Neural cell (in vitro differentiated cells): ENCODE measurements at regions not wholly inside any gene's neighbourhood (a gene's known extent, or its start where the extent isn't known, plus 50 kb on each side); places are given as distances from the start of the nearest gene placed in this dataset.

Source experiments
- H2AFZ ChIP-seq: fragments of 200-600, 300-800 bp; sonication (generic), shearing (Covaris generic); 2 replicates; pipeline ENCODE4 v1.6.0; 2014; ENCODE audit warnings: low read depth, mild to moderate bottlenecking, antibody characterized with exemption, low read length, moderate library complexity
- H3F3A ChIP-seq: fragments of 200-600 bp; shearing (Covaris generic); 2 replicates; pipeline ENCODE4 v1.6.1; 2016; ENCODE audit warnings: mild to moderate bottlenecking, moderate library complexity, mixed read lengths, antibody characterized with exemption, low read length; ENCODE audit not compliant: insufficient read depth, poor library complexity, severe bottlenecking
- H3K27ac ChIP-seq: fragments of 200-600, 300-800 bp; sonication (generic), shearing (Covaris generic); 2 replicates; pipeline ENCODE4 v1.5.1; 2014; ENCODE audit warnings: mild to moderate bottlenecking, low read length, moderate library complexity
- H3K27me3 ChIP-seq: fragments of 300-800, 200-600 bp; sonication (generic), shearing (Covaris generic); 2 replicates; pipeline ENCODE4 v1.6.0; 2014; ENCODE audit warnings: mild to moderate bottlenecking, low read depth, low read length, moderate library complexity; ENCODE audit not compliant: insufficient read depth
- H3K36me3 ChIP-seq: fragments of 300-800, 200-600 bp; sonication (generic), shearing (Covaris generic); 2 replicates; pipeline ENCODE4 v1.5.1; 2014; ENCODE audit warnings: mild to moderate bottlenecking, antibody characterized with exemption, low read length, moderate library complexity; ENCODE audit not compliant: insufficient read depth
- H3K4me2 ChIP-seq: fragments of 300-800, 200-600 bp; sonication (generic), shearing (Covaris generic); 2 replicates; pipeline ENCODE4 v1.6.0; 2014; ENCODE audit warnings: mild to moderate bottlenecking, low read length
- H3K4me3 ChIP-seq: fragments of 300-800, 200-600 bp; sonication (generic), shearing (Covaris generic); 2 replicates; pipeline ENCODE4 v1.5.1; 2014; ENCODE audit warnings: mild to moderate bottlenecking, low read length, moderate library complexity
- H3K79me2 ChIP-seq: fragments of 200-600 bp; shearing (Covaris generic); replicated peaks from 2 replicates; pipeline ENCODE4 v1.6.0; 2014; ENCODE audit warnings: mild to moderate bottlenecking, low read length, moderate library complexity; ENCODE audit not compliant: insufficient read depth
- H3K9ac ChIP-seq: fragments of 300-800, 200-600 bp; sonication (generic), shearing (Covaris generic); 2 replicates; pipeline ENCODE4 v1.6.1; 2016; ENCODE audit warnings: mild to moderate bottlenecking, low read length, mixed read lengths
- H3K9me2 ChIP-seq: fragments of 200-600 bp; shearing (Covaris generic); 2 replicates; pipeline ENCODE4 v1.6.1; 2016; ENCODE audit warnings: mild to moderate bottlenecking, low read length, mixed read lengths; ENCODE audit not compliant: insufficient read depth
- H3K9me3 ChIP-seq: fragments of 200-600, 300-800 bp; sonication (generic), shearing (Covaris generic); 2 replicates; pipeline ENCODE4 v1.6.1; 2016; ENCODE audit warnings: mild to moderate bottlenecking, mixed run types, low read length, moderate library complexity, mixed read lengths
- H4K20me1 ChIP-seq: fragments of 200-600 bp; shearing (Covaris generic); 2 replicates; pipeline ENCODE4 v1.6.1; 2016; ENCODE audit warnings: mild to moderate bottlenecking, mixed run types; ENCODE audit not compliant: insufficient read depth
- EP300 ChIP-seq: fragments of 450-650 bp; conservative IDR thresholded peaks from 2 replicates; pipeline ENCODE4 v1.6.1; 2014; ENCODE audit warnings: antibody characterized with exemption, mild to moderate bottlenecking, moderate library complexity; ENCODE audit not compliant: poor library complexity, severe bottlenecking
- EZH2 ChIP-seq: fragments of 200-600, 300-800 bp; shearing (Covaris generic), sonication (generic); IDR thresholded peaks from 2 replicates; pipeline ENCODE4 v1.6.1; 2014; ENCODE audit warnings: antibody characterized with exemption, low read length, borderline replicate concordance, mild to moderate bottlenecking; ENCODE audit not compliant: insufficient read depth, poor library complexity, severe bottlenecking
- MXI1 ChIP-seq: fragments of 450-650 bp; conservative IDR thresholded peaks from 2 replicates; pipeline ENCODE4 v1.6.1; 2014; ENCODE audit warnings: antibody characterized with exemption, mild to moderate bottlenecking; ENCODE audit not compliant: poor library complexity, severe bottlenecking
- POLR2AphosphoS5 ChIP-seq: IDR thresholded peaks from 2 replicates; pipeline ENCODE4 v1.6.1; 2012
- RAD21 ChIP-seq: fragments of 450-650 bp; conservative IDR thresholded peaks from 2 replicates; pipeline ENCODE4 v1.6.1; 2014; ENCODE audit warnings: antibody characterized with exemption, mild to moderate bottlenecking, moderate library complexity
- SMC3 ChIP-seq: fragments of 450-650 bp; conservative IDR thresholded peaks from 2 replicates; pipeline ENCODE4 v1.6.1; 2014; ENCODE audit warnings: antibody characterized with exemption, mild to moderate bottlenecking, moderate library complexity; ENCODE audit not compliant: poor library complexity
- TAF1 ChIP-seq: IDR thresholded peaks from 2 replicates; pipeline ENCODE4 v1.6.1; 2012; ENCODE audit warnings: low read depth
- TF ChIP-seq, protein P1 (sequence below): fragments of 450-650 bp; IDR thresholded peaks from 2 replicates; pipeline ENCODE4 v1.5.1; 2014; ENCODE audit warnings: antibody characterized with exemption, mild to moderate bottlenecking, moderate library complexity; ENCODE audit not compliant: poor library complexity, severe bottlenecking
- TF ChIP-seq, protein P2 (sequence below): IDR thresholded peaks from 2 replicates; pipeline ENCODE4 v1.6.1; 2012; ENCODE audit warnings: borderline replicate concordance

DNA sequence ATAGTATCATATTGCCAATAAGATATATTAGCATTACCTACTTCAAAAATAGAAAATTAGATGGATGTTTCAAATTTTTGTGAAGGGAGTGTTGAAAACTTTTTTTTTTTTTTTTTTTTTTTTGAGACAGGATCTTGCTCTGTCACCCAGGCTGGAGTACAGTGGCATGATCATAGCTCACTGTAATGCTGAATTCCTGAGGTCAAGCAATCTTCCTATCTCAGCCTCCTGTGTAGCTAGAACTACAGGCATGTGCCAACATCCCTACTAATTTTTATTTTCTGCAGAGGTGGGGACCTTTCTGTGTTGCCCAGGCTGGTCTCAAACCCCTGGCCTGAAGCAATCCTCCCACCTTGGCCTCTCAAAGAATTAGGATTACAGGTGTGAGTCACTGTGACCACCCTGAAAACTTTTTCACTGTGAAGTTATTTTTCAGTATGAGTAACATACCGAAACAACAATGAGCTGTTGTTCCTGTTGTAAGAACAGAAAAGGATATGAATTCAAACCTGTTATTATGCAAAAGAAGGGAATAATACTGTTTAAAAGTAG is 266.9 kb downstream of the NEBL start:
- Histone ChIP-seq H3K27me3 (no peaks in the 10 kb centered on the region), H3K4me3 (no peak overlapping the region), H3K9me3 (no peaks in the 10 kb centered on the region), H3K36me3 (no peaks in the 10 kb centered on the region), H3K9me2 (no peaks in the 10 kb centered on the region), H3K79me2 (no peaks in the 10 kb centered on the region), H2AFZ (no peak overlapping the region), H3K9ac (no peak overlapping the region), H3F3A (no peaks in the 10 kb centered on the region), H4K20me1 (no peaks in the 10 kb centered on the region), H3K4me2 (no peak overlapping the region), H3K27ac (no peak overlapping the region)
- no peak for TF ChIP-seq MXI1
- TF ChIP-seq, protein P1, sequence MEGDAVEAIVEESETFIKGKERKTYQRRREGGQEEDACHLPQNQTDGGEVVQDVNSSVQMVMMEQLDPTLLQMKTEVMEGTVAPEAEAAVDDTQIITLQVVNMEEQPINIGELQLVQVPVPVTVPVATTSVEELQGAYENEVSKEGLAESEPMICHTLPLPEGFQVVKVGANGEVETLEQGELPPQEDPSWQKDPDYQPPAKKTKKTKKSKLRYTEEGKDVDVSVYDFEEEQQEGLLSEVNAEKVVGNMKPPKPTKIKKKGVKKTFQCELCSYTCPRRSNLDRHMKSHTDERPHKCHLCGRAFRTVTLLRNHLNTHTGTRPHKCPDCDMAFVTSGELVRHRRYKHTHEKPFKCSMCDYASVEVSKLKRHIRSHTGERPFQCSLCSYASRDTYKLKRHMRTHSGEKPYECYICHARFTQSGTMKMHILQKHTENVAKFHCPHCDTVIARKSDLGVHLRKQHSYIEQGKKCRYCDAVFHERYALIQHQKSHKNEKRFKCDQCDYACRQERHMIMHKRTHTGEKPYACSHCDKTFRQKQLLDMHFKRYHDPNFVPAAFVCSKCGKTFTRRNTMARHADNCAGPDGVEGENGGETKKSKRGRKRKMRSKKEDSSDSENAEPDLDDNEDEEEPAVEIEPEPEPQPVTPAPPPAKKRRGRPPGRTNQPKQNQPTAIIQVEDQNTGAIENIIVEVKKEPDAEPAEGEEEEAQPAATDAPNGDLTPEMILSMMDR = no peak
- TF ChIP-seq, protein P2, sequence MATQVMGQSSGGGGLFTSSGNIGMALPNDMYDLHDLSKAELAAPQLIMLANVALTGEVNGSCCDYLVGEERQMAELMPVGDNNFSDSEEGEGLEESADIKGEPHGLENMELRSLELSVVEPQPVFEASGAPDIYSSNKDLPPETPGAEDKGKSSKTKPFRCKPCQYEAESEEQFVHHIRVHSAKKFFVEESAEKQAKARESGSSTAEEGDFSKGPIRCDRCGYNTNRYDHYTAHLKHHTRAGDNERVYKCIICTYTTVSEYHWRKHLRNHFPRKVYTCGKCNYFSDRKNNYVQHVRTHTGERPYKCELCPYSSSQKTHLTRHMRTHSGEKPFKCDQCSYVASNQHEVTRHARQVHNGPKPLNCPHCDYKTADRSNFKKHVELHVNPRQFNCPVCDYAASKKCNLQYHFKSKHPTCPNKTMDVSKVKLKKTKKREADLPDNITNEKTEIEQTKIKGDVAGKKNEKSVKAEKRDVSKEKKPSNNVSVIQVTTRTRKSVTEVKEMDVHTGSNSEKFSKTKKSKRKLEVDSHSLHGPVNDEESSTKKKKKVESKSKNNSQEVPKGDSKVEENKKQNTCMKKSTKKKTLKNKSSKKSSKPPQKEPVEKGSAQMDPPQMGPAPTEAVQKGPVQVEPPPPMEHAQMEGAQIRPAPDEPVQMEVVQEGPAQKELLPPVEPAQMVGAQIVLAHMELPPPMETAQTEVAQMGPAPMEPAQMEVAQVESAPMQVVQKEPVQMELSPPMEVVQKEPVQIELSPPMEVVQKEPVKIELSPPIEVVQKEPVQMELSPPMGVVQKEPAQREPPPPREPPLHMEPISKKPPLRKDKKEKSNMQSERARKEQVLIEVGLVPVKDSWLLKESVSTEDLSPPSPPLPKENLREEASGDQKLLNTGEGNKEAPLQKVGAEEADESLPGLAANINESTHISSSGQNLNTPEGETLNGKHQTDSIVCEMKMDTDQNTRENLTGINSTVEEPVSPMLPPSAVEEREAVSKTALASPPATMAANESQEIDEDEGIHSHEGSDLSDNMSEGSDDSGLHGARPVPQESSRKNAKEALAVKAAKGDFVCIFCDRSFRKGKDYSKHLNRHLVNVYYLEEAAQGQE = no peak
- TF ChIP-seq EP300 = no peak
- TF ChIP-seq EZH2 = no peak
- TF ChIP-seq POLR2AphosphoS5 = no peak
- TF ChIP-seq SMC3 = no peak
- no peak for TF ChIP-seq TAF1
- no peak for TF ChIP-seq RAD21

DNA sequence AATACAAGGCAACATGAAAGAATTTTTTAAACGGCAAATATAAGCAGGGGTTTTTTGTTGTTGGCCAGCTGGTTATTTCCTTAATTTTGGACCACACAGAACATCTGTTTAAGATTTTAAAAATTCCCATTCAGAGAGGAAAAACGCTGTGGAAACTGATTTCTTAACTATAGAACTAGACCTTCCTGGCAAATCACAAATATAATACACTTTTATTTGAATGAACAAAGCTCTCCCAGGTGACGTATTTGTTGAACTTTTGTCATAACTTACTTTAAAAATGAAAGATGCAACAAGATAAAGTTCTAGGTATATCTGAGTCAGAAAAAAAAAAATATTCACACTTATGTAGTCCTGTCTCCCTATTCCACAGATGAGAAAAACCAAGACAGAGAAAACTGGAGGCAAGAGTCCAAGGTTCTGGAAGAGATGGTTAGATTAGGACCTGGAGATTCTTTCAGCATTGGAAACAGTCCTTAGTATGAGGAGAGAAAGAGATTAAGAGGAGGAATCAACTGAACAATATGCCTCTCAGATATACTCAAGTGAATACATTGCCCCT is 269.1 kb downstream of the NEBL start:
- H3K36me3 ChIP-seq = no peaks in the 10 kb centered on the region
- no peak overlapping the region for H2AFZ ChIP-seq
- H3K4me2 ChIP-seq = no peak overlapping the region
- no peaks in the 10 kb centered on the region for H3K79me2 ChIP-seq
- no peaks in the 10 kb centered on the region for H3F3A ChIP-seq
- no peaks in the 10 kb centered on the region for H3K9me2 ChIP-seq
- H3K4me3 ChIP-seq = no peak overlapping the region
- TF ChIP-seq RAD21 (no peak), POLR2AphosphoS5 (no peak), SMC3 (no peak)
- TF ChIP-seq, protein P2 = no peak
- TF ChIP-seq, protein P1 = no peak
- H3K27me3 ChIP-seq = no peaks in the 10 kb centered on the region
- H3K9ac ChIP-seq = no peak overlapping the region
- no peaks in the 10 kb centered on the region for H4K20me1 ChIP-seq
- no peaks in the 10 kb centered on the region for H3K9me3 ChIP-seq
- no peak overlapping the region for H3K27ac ChIP-seq
